Parathyroid adenoma (tissue), 2 donors: ENCODE measurements at regions not wholly inside any gene's neighbourhood (a gene's known extent, or its start where the extent isn't known, plus 50 kb on each side); places are given as distances from the start of the nearest gene placed in this dataset.

ENCODE experiments used
- H2AFZ ChIP-seq: fragments of 300-600 bp; sonication (generic); one replicate; pipeline ENCODE4 v1.7.0; 2017; ENCODE audit warnings: antibody characterized with exemption, mild to moderate bottlenecking
- H3K27ac ChIP-seq: fragments of 300-600 bp; sonication (generic); one replicate; pipeline ENCODE4 v1.7.0; 2017
- H3K27me3 ChIP-seq: fragments of 300-600 bp; sonication (generic); one replicate; pipeline ENCODE4 v1.7.0; 2017; ENCODE audit warnings: low read length; ENCODE audit not compliant: control insufficient read depth, insufficient read depth
- H3K36me3 ChIP-seq: fragments of 300-600 bp; sonication (generic); one replicate; pipeline ENCODE4 v1.7.0; 2017; ENCODE audit warnings: low read length; ENCODE audit not compliant: control insufficient read depth, insufficient read depth
- H3K4me1 ChIP-seq: fragments of 300-600 bp; sonication (generic); one replicate; pipeline ENCODE4 v1.7.0; 2017; ENCODE audit warnings: control low read depth
- H3K4me2 ChIP-seq: fragments of 300-600 bp; sonication (generic); one replicate; pipeline ENCODE4 v1.7.0; 2017; ENCODE audit warnings: low read length
- H3K4me3 ChIP-seq: fragments of 300-600 bp; sonication (generic); one replicate; pipeline ENCODE4 v1.7.0; 2017; ENCODE audit warnings: low read depth, low read length
- H3K79me2 ChIP-seq: fragments of 300-600 bp; sonication (generic); one replicate; pipeline ENCODE4 v1.7.0; 2017; ENCODE audit warnings: control low read depth
- H3K9ac ChIP-seq: fragments of 300-600 bp; sonication (generic); one replicate; pipeline ENCODE4 v1.7.0; 2017; ENCODE audit warnings: mild to moderate bottlenecking
- H3K9me3 ChIP-seq: fragments of 300-600 bp; sonication (generic); one replicate; pipeline ENCODE4 v1.7.0; 2017; ENCODE audit warnings: low read length; ENCODE audit not compliant: control insufficient read depth
- TF ChIP-seq, protein P1 (sequence below): fragments of 300-600 bp; sonication (generic); IDR thresholded peaks from one replicate; pipeline ENCODE4 v1.7.0; 2017; ENCODE audit warnings: antibody characterized with exemption, mild to moderate bottlenecking
- donor health status: primary hyperparathyroidism.

GRCh38 chr7:51785876-51786275 lies 469.3 kb upstream of the COBL start:
- H2AFZ ChIP-seq: no peak overlapping the region
- no peak overlapping the region for H3K27ac ChIP-seq
- H3K4me3 ChIP-seq: no peak overlapping the region
- H3K36me3 ChIP-seq: no peaks in the 10 kb centered on the region
- H3K9ac ChIP-seq: no peak overlapping the region
- no peaks in the 10 kb centered on the region for H3K9me3 ChIP-seq
- H3K4me2 ChIP-seq: no peak overlapping the region
- no peaks in the 10 kb centered on the region for H3K79me2 ChIP-seq
- no peaks in the 10 kb centered on the region for H3K27me3 ChIP-seq
- TF ChIP-seq, protein P1, sequence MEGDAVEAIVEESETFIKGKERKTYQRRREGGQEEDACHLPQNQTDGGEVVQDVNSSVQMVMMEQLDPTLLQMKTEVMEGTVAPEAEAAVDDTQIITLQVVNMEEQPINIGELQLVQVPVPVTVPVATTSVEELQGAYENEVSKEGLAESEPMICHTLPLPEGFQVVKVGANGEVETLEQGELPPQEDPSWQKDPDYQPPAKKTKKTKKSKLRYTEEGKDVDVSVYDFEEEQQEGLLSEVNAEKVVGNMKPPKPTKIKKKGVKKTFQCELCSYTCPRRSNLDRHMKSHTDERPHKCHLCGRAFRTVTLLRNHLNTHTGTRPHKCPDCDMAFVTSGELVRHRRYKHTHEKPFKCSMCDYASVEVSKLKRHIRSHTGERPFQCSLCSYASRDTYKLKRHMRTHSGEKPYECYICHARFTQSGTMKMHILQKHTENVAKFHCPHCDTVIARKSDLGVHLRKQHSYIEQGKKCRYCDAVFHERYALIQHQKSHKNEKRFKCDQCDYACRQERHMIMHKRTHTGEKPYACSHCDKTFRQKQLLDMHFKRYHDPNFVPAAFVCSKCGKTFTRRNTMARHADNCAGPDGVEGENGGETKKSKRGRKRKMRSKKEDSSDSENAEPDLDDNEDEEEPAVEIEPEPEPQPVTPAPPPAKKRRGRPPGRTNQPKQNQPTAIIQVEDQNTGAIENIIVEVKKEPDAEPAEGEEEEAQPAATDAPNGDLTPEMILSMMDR: no peak
- H3K4me1 ChIP-seq: no peaks in the 10 kb centered on the region

DNA sequence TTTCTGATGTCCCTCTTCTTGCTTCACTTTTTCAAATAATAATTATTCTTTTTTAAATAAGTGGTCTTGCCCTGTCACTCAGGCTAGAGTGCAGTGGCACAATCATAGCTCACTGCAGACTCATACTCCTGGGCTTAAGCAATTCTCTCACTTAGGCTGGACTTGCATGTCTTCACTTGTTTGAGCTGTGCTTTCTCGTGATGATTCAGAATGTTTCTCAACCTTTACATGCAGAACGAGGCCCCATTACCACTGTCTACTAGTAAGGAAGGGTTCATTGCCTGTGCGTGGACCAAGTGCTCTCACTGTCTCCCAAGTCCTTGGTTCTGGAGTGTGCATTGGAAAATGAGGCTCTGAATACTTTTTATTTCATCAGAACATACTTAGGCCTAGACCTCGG lies 468.6 kb upstream of the COBL start:
- no peak overlapping the region for H2AFZ ChIP-seq

GRCh38 chr7:51783241-51783640 lies 466.6 kb upstream of the COBL start:
- no peak overlapping the region for H2AFZ ChIP-seq
- H3K9ac ChIP-seq: no peak overlapping the region
- TF ChIP-seq, protein P1: no peak

More for the DNA sequence above, 468.6 kb upstream of the COBL start:
- no peaks in the 10 kb centered on the region for H3K27me3 ChIP-seq
- H3K9me3 ChIP-seq: no peaks in the 10 kb centered on the region
- no peaks in the 10 kb centered on the region for H3K4me1 ChIP-seq
- H3K36me3 ChIP-seq: no peaks in the 10 kb centered on the region
- no peak overlapping the region for H3K4me3 ChIP-seq
- H3K79me2 ChIP-seq: no peaks in the 10 kb centered on the region
- no peak overlapping the region for H3K9ac ChIP-seq
- TF ChIP-seq, protein P1: no peak
- H3K4me2 ChIP-seq: no peak overlapping the region
- no peak overlapping the region for H3K27ac ChIP-seq

DNA sequence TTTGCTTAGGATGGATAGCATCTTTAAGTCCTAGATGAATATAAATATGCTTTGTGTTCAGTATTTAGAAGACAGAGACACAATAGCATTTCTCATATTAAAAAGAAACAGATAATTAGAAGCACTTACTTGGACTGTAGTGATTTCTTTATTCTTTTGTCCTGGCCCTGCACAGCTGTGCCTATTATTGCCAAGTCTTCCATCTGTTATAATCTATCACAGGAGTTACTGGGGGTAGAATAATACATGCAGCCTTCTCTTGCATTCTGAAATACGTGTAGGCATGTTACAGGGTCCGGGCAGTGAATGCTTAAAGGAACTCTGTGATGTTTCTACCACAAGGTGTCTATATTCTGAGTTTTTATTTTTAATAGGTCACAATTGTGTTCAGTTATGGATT lies 461.5 kb upstream of the COBL start:
- H2AFZ ChIP-seq: no peak overlapping the region
- no peaks in the 10 kb centered on the region for H3K9me3 ChIP-seq
- H3K4me3 ChIP-seq: no peak overlapping the region
- no peaks in the 10 kb centered on the region for H3K36me3 ChIP-seq
- no peak overlapping the region for H3K27ac ChIP-seq
- no peak overlapping the region for H3K9ac ChIP-seq
- no peaks in the 10 kb centered on the region for H3K79me2 ChIP-seq
- TF ChIP-seq, protein P1: no peak
- no peaks in the 10 kb centered on the region for H3K4me1 ChIP-seq
- H3K4me2 ChIP-seq: no peak overlapping the region
- H3K27me3 ChIP-seq: no peaks in the 10 kb centered on the region

More at GRCh38 chr7:51783241-51783640, 466.6 kb upstream of the COBL start:
- Histone ChIP-seq H3K27ac (no peak overlapping the region), H3K4me1 (no peaks in the 10 kb centered on the region), H3K79me2 (no peaks in the 10 kb centered on the region), H3K4me2 (no peak overlapping the region), H3K4me3 (no peak overlapping the region), H3K9me3 (no peaks in the 10 kb centered on the region), H3K27me3 (no peaks in the 10 kb centered on the region), H3K36me3 (no peaks in the 10 kb centered on the region)

DNA sequence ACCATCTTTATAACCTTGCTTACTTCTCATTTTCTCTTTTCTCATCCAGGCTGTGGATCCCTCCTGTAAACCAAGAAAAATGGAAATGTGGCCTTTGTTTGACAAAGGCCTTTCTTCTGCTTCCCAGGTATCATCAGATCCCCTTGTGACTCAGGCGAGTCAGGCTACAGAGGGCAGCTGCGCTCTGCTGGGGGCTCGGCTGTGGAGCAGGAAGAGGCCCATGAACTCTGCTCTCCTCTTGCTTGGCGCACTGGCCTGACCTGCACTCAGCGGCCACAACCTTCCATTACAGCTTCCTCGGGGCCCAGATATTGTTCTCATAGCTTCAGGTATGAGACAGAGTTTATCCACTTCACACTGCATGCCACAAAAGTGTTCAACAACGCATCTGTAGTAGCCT lies 457.6 kb upstream of the COBL start:
- Histone ChIP-seq H3K4me3 (no peak overlapping the region), H2AFZ (no peak overlapping the region), H3K27me3 (no peaks in the 10 kb centered on the region), H3K36me3 (no peaks in the 10 kb centered on the region), H3K27ac (no peak overlapping the region), H3K9me3 (no peaks in the 10 kb centered on the region), H3K79me2 (no peaks in the 10 kb centered on the region), H3K4me2 (no peak overlapping the region), H3K4me1 (no peaks in the 10 kb centered on the region), H3K9ac (no peak overlapping the region)
- TF ChIP-seq, protein P1: no peak
